Astrocyte (in vitro differentiated cells and primary cell): ENCODE measurements at regions not wholly inside any gene's neighbourhood (a gene's known extent, or its start where the extent isn't known, plus 50 kb on each side); places are given as distances from the start of the nearest gene placed in this dataset.

ENCODE experiments used
- EZH2 ChIP-seq: IDR thresholded peaks from 2 replicates; pipeline ENCODE4 v1.6.1; 2012; ENCODE audit warnings: mild to moderate bottlenecking, low read length, inconsistent platforms; ENCODE audit not compliant: insufficient read depth
- TF ChIP-seq, protein P1 (sequence below): IDR thresholded peaks from 2 replicates; pipeline ENCODE4 v1.5.1; 2011; ENCODE audit warnings: low read depth, mild to moderate bottlenecking, inconsistent platforms, low read length, moderate library complexity; ENCODE audit not compliant: insufficient read depth

DNA sequence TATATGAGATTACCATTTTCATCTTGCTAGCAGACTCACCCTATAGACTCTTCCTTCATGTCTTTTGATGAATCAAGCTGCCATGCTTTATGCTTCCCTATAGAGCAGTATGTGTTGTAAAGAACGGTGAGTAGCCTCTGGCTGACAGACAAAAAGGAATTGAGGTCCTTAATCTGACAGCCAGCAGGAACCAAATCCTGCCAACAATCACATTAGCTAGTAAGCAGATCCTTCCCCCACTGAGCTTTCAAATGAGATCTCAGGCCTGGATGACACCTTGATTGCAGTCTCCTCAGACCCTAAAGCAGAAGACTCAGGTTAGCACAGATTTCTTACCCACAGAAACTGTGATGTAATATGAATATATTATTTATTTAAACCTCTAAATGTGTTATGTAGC lies 577.0 kb downstream of the CDH11 start:
- no peak for TF ChIP-seq EZH2
- TF ChIP-seq, protein P1, sequence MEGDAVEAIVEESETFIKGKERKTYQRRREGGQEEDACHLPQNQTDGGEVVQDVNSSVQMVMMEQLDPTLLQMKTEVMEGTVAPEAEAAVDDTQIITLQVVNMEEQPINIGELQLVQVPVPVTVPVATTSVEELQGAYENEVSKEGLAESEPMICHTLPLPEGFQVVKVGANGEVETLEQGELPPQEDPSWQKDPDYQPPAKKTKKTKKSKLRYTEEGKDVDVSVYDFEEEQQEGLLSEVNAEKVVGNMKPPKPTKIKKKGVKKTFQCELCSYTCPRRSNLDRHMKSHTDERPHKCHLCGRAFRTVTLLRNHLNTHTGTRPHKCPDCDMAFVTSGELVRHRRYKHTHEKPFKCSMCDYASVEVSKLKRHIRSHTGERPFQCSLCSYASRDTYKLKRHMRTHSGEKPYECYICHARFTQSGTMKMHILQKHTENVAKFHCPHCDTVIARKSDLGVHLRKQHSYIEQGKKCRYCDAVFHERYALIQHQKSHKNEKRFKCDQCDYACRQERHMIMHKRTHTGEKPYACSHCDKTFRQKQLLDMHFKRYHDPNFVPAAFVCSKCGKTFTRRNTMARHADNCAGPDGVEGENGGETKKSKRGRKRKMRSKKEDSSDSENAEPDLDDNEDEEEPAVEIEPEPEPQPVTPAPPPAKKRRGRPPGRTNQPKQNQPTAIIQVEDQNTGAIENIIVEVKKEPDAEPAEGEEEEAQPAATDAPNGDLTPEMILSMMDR, result no peak
